IMR-90 (cell line): ENCODE measurements at regions not wholly inside any gene's neighbourhood (a gene's known extent, or its start where the extent isn't known, plus 50 kb on each side); places are given as distances from the start of the nearest gene placed in this dataset.

Experiments
- ATAC-seq: fragments of 200-7000 bp; cut with Tn5 transposase; 2 replicates; pipeline ENCODE4 v1.9.1; 2020; ENCODE audit warnings: low read depth, mild to moderate bottlenecking, moderate library complexity
- BruUV-seq: library from RNA; stranded (reverse); fragments of 400-500 nt; replicated peaks from 2 replicates; lab custom pipeline; 2021; lab: Mats Ljungman, UMichigan
- CTCF ChIA-PET: fragments of 300-600 bp; formaldehyde crosslinking; extraction: SDS; loops from one replicate; lab custom pipeline; 2021; ENCODE audit warnings: antibody characterized with exemption; lab: Yijun Ruan, JAX
- POLR2A ChIA-PET: fragments of 300-600 bp; sonication (Branson Sonifier 250); formaldehyde crosslinking; loops from one replicate; lab custom pipeline; 2022; ENCODE audit warnings: antibody characterized with exemption; ENCODE audit not compliant: unreplicated experiment; lab: Charles Lee
- DNase-seq: peaks from one replicate; pipeline ENCODE4 v3.0.0; 2013
- H2AFZ ChIP-seq: replicated peaks from 2 replicates; pipeline ENCODE3; 2013; ENCODE audit warnings: low read length, mild to moderate bottlenecking; ENCODE audit not compliant: poor library complexity
- H2AK5ac ChIP-seq: 2 replicates; pipeline ENCODE4 v1.6.1; 2013; ENCODE audit warnings: low read depth, low read length, inconsistent platforms
- H2AK9ac ChIP-seq: replicated peaks from 2 replicates; pipeline ENCODE3; 2013; ENCODE audit warnings: mild to moderate bottlenecking, low read depth, low read length, moderate library complexity; ENCODE audit not compliant: poor library complexity
- H2BK120ac ChIP-seq: 2 replicates; pipeline ENCODE4 v1.6.1; 2013; ENCODE audit warnings: low read depth, low read length, inconsistent platforms
- H2BK15ac ChIP-seq: 3 replicates; pipeline ENCODE4 v1.6.1; 2013; ENCODE audit warnings: low read depth, low read length, inconsistent platforms
- H2BK20ac ChIP-seq: 2 replicates; pipeline ENCODE4 v1.6.1; 2013; ENCODE audit warnings: low read depth, mild to moderate bottlenecking, inconsistent platforms, low read length, moderate library complexity
- H2BK5ac ChIP-seq: 2 replicates; pipeline ENCODE4 v1.6.1; 2013; ENCODE audit warnings: mild to moderate bottlenecking, low read depth, low read length, inconsistent platforms; ENCODE audit not compliant: poor library complexity, severe bottlenecking
- H3K14ac ChIP-seq: replicated peaks from 2 replicates; pipeline ENCODE4 v1.6.1; 2013; ENCODE audit warnings: low read depth, low read length, inconsistent platforms
- H3K18ac ChIP-seq: 2 replicates; pipeline ENCODE4 v1.6.1; 2013; ENCODE audit warnings: low read depth, low read length, control low read depth
- H3K23ac ChIP-seq: 2 replicates; pipeline ENCODE4 v1.6.1; 2013; ENCODE audit warnings: low read depth, low read length, inconsistent platforms
- H3K27ac ChIP-seq: 2 replicates; pipeline ENCODE4 v1.5.1; 2013; ENCODE audit warnings: mild to moderate bottlenecking, control low read depth, low read length; ENCODE audit not compliant: insufficient read depth
- H3K27me3 ChIP-seq: 2 replicates; pipeline ENCODE4 v1.6.1; 2013; ENCODE audit warnings: low read length; ENCODE audit not compliant: control insufficient read depth, insufficient read depth
- H3K36me3 ChIP-seq: 2 replicates; pipeline ENCODE4 v1.6.1; 2013; ENCODE audit warnings: low read length, mixed read lengths; ENCODE audit not compliant: control insufficient read depth, insufficient read depth
- H3K4ac ChIP-seq: 2 replicates; pipeline ENCODE4 v1.6.1; 2013; ENCODE audit warnings: low read depth, low read length, inconsistent platforms
- H3K4me1 ChIP-seq: 2 replicates; pipeline ENCODE4 v1.6.1; 2013; ENCODE audit warnings: low read length, mixed read lengths; ENCODE audit not compliant: control insufficient read depth, insufficient read depth
- H3K4me2 ChIP-seq: 2 replicates; pipeline ENCODE4 v1.6.1; 2013; ENCODE audit warnings: low read depth, mild to moderate bottlenecking, control low read depth, low read length, moderate library complexity
- H3K4me3 ChIP-seq: 2 replicates; pipeline ENCODE4 v1.5.1; 2013; ENCODE audit warnings: low read depth, mild to moderate bottlenecking, control low read depth, low read length, moderate library complexity; ENCODE audit not compliant: insufficient read depth
- H3K56ac ChIP-seq: 2 replicates; pipeline ENCODE4 v1.6.1; 2013; ENCODE audit warnings: low read length, inconsistent platforms; ENCODE audit not compliant: insufficient read depth; ENCODE audit errors: extremely low read depth
- H3K79me1 ChIP-seq, 2 experiments: 2 replicates each; pipeline ENCODE4 v1.6.1; 2013; ENCODE audit warnings: low read length in 2 of 2, inconsistent platforms in 1 of 2, low read depth in 1 of 2
- H3K9ac ChIP-seq: 2 replicates; pipeline ENCODE4 v1.6.1; 2013; ENCODE audit warnings: low read depth, low read length, control low read depth
- H3K9me1 ChIP-seq: 2 replicates; pipeline ENCODE4 v1.6.1; 2013; ENCODE audit warnings: low read length, inconsistent platforms; ENCODE audit not compliant: insufficient read depth
- H3K9me3 ChIP-seq: 2 replicates; pipeline ENCODE4 v1.6.1; 2013; ENCODE audit warnings: low read length; ENCODE audit not compliant: control insufficient read depth, insufficient read depth
- H4K20me1 ChIP-seq: 2 replicates; pipeline ENCODE4 v1.6.1; 2013; ENCODE audit warnings: low read length, inconsistent platforms; ENCODE audit not compliant: insufficient read depth
- H4K5ac ChIP-seq: 2 replicates; pipeline ENCODE4 v1.6.1; 2013; ENCODE audit warnings: mild to moderate bottlenecking, low read depth, low read length, control low read depth
- H4K8ac ChIP-seq, 2 experiments: 2 replicates each; pipeline ENCODE4 v1.6.1; 2013; ENCODE audit warnings: low read depth in 2 of 2, low read length in 2 of 2, control low read depth in 1 of 2, inconsistent platforms in 1 of 2
- H4K91ac ChIP-seq: 2 replicates; pipeline ENCODE4 v1.6.1; 2013; ENCODE audit warnings: low read depth, low read length, inconsistent platforms; ENCODE audit not compliant: insufficient read depth
- MAZ ChIP-seq: IDR thresholded peaks from 2 replicates; pipeline ENCODE4 v1.6.1; 2012; ENCODE audit warnings: low read depth, mild to moderate bottlenecking, low read length, improper control_type of control experiment, moderate library complexity, borderline replicate concordance
- NFE2L2 ChIP-seq: fragments of 150-350 bp; IDR thresholded peaks from 2 replicates; pipeline ENCODE4 v1.6.1; 2016; ENCODE audit warnings: low read depth, mild to moderate bottlenecking, low read length
- SMC3 ChIP-seq: fragments of 150-350 bp; IDR thresholded peaks from 2 replicates; pipeline ENCODE4 v1.6.1; 2016; ENCODE audit warnings: low read depth, mild to moderate bottlenecking, antibody characterized with exemption, low read length, moderate library complexity
- WGBS, 2 experiments: methylation state at CpG; one replicate each; pipeline versions ENCODE4 v1.1.5 to v1.1.7; 2013; ENCODE audit warnings: missing lambda C conversion rate in 2 of 2; ENCODE audit not compliant: insufficient read length in 1 of 2; ENCODE audit errors: extremely low coverage in 2 of 2; 5-methylcytosine and 5-hydroxymethylcytosine counted together
- dilution Hi-C: fragments of 300-500 bp; cut with HindIII; formaldehyde crosslinking; loops from one replicate; pipeline ENCODE4 v1.14.3; 2018; ENCODE audit warnings: low sequenced_read_pairs; ENCODE audit not compliant: unreplicated experiment
- in situ Hi-C: fragments of 300-500 bp; cut with MboI; formaldehyde crosslinking; loops from 3 replicates; pipeline ENCODE4 v1.14.3; 2019; ENCODE audit warnings: low sequenced_read_pairs, inconsistent platforms, mixed read lengths
- intact Hi-C: fragments of 100-400 bp; cut with micrococcal nuclease; formaldehyde crosslinking; loops from 2 replicates; pipeline ENCODE4 v1.10.0; 2022

DNA sequence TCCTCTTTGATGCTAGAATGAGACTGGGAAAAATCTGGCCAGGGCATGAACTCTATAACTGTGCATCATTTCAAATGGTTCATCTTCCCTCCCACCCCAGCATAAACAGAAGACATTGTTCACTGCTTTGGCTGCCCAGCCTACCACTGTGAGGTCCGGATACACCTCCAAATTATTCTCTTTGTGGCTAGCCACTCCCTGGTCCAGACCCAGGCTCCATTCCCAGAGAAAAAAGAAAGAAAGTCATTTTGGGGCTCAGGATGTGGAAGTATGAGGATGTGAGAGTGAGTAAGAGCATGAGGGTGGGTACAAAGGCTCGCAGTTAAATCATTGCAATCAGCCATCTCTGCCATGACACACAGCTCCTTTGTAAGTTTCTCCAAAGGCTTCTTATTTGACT lies 559.2 kb downstream of the PSAT1 start:
- Histone ChIP-seq H4K5ac (no peak overlapping the region), H3K4me3 (no peak overlapping the region), H2BK15ac (peak overlapping the region; percentile 33; the same call in 1 of the 3 replicates), H3K14ac (no peak overlapping the region; the same call in 1 of the 2 replicates), H2AK9ac (no peak overlapping the region), H3K27ac (no peak overlapping the region), H3K79me1 (no peaks in the 10 kb centered on the region), H3K56ac (no peak overlapping the region), H2AK5ac (no peak overlapping the region), H3K27me3 (no peaks in the 10 kb centered on the region), H4K20me1 (no peaks in the 10 kb centered on the region), H3K4ac (peak overlapping the region; percentile 12), H4K8ac (peak overlapping the region in 1 of 2 experiments; percentile 51; a peak in 1 of 4 replicates), H2BK20ac (peak overlapping the region; percentile 13; the same call in 1 of the 2 replicates), H3K36me3 (no peaks in the 10 kb centered on the region), H3K23ac (no peak overlapping the region), H3K9ac (no peak overlapping the region), H3K4me2 (no peak overlapping the region), H3K9me3 (no peaks in the 10 kb centered on the region), H2BK120ac (peak overlapping the region; percentile 32), H3K18ac (peak overlapping the region; percentile 25; the same call in 1 of the 2 replicates), H2BK5ac (no peak overlapping the region), H3K9me1 (0 out of 2 replicates have a peak, but pooled peaks cover 3% of the 10 kb centered on the region), H4K91ac (peak overlapping the region; percentile 23; the same call in 1 of the 2 replicates), H3K4me1 (peaks cover 5% of the 10 kb centered on the region; the same call in 1 of the 2 replicates), H2AFZ (peak overlapping the region; percentile 28)
- TF ChIP-seq MAZ (no peak), NFE2L2 (no peak), SMC3 (no peak)
- DNase-seq = peak; percentile 54
- in situ Hi-C loops = no loop called here
- POLR2A ChIA-PET = no interaction called here
- peak; percentile 40 for ATAC-seq
- CTCF ChIA-PET = no interaction called here
- BruUV-seq = no TSS peak
- intact Hi-C loops = no loop called here
- WGBS, 2 experiments = no CpG with 5 or more reads among the region's 2 CpGs
- dilution Hi-C loops = no loop called here
